Tongue (tissue), 1 donor: ENCODE measurements at regions not wholly inside any gene's neighbourhood (a gene's known extent, or its start where the extent isn't known, plus 50 kb on each side); places are given as distances from the start of the nearest gene placed in this dataset.
"Not testable (repeated sequence)": the region's sequence is repeated elsewhere in the genome, so short reads cannot be mapped to it uniquely, and the experiment has no call there.

Experiments
- DNase-seq: peaks from one replicate; pipeline ENCODE4 v3.0.0-alpha.2; 2015

- no peak for DNase-seq
Measured at GRCh38 chr4:130825284-130825683, 1729.3 kb downstream of the C4orf33 start.

- peak; percentile 27 for DNase-seq
Measured at GRCh38 chr4:130850019-130850524, 1754.1 kb downstream of the C4orf33 start.

- DNase-seq: no peak
Measured at GRCh38 chr4:130851107-130851506, 1755.2 kb downstream of the C4orf33 start.

GRCh38 chr4:130851932-130852331 is 1756.0 kb downstream of the C4orf33 start:
- no peak for DNase-seq

- no peak for DNase-seq
Measured at GRCh38 chr4:130855533-130855932, 1759.6 kb downstream of the C4orf33 start.

GRCh38 chr4:130859991-130860390 is 1764.0 kb downstream of the C4orf33 start:
- DNase-seq: no peak

- DNase-seq: no peak
Measured at GRCh38 chr4:130896920-130897319, 1801.0 kb downstream of the C4orf33 start.

GRCh38 chr4:130901321-130901720 is 1805.4 kb downstream of the C4orf33 start:
- DNase-seq: no peak

GRCh38 chr4:130922955-130923354 is 1827.0 kb downstream of the C4orf33 start:
- no peak for DNase-seq

GRCh38 chr4:130955520-130955919 is 1859.6 kb downstream of the C4orf33 start:
- no peak for DNase-seq

GRCh38 chr4:130985371-130985770 is 1889.4 kb downstream of the C4orf33 start:
- no peak for DNase-seq

GRCh38 chr4:130995988-130996387 is 1900.0 kb downstream of the C4orf33 start:
- no peak for DNase-seq

- no peak for DNase-seq
Measured at GRCh38 chr4:131001371-131001770, 1905.4 kb downstream of the C4orf33 start.

GRCh38 chr4:131002132-131002531 is 1906.2 kb downstream of the C4orf33 start:
- no peak for DNase-seq

GRCh38 chr4:131006388-131006787 is 1910.4 kb downstream of the C4orf33 start:
- no peak for DNase-seq

GRCh38 chr4:131011961-131012360 is 1916.0 kb downstream of the C4orf33 start:
- not testable (repeated sequence) for DNase-seq

- no peak for DNase-seq
Measured at GRCh38 chr4:131013226-131013625, 1917.3 kb downstream of the C4orf33 start.

- DNase-seq: no peak
Measured at GRCh38 chr4:131026771-131027170, 1930.8 kb downstream of the C4orf33 start.

- no peak for DNase-seq
Measured at GRCh38 chr4:131044368-131044767, 1948.4 kb downstream of the C4orf33 start.

- DNase-seq: no peak
Measured at GRCh38 chr4:131046821-131047220, 1950.9 kb downstream of the C4orf33 start.

- no peak for DNase-seq
Measured at GRCh38 chr4:131052646-131053045, 1956.7 kb downstream of the C4orf33 start.

- no peak for DNase-seq
Measured at GRCh38 chr4:131054489-131055019, 1958.6 kb downstream of the C4orf33 start.

- no peak for DNase-seq
Measured at GRCh38 chr4:131061734-131062133, 1965.8 kb downstream of the C4orf33 start.

GRCh38 chr4:131063878-131064277 is 1967.9 kb downstream of the C4orf33 start:
- DNase-seq: no peak

- no peak for DNase-seq
Measured at GRCh38 chr4:131081069-131081468, 1985.1 kb downstream of the C4orf33 start.
